ENCODE measurements at regions not wholly inside any gene's neighbourhood (a gene's known extent, or its start where the extent isn't known, plus 50 kb on each side); places are given as distances from the start of the nearest gene placed in this dataset.

DNA sequence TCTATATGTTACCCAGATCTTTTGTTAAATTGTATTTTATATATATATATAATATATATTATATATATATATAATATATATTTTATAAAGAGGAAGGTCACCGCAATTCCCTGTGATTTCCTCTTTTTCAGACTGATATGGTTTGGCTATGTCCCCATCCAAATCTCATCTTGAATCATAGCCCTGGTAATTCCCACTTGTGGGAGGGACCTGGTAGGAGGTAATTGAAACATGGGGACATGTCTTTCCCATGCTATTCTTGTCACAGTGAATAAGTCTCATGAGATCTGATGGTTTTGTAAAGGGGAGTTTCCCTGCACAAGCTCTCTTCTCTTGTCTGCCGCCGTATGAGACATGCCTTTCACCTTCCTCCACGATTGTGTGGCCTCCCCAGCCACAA lies 157.6 kb downstream of the RAB38 start:
- no peaks in the 10 kb centered on the region for H3K9me3 Mint-ChIP-seq
- no peak overlapping the region for H3K4me3 Mint-ChIP-seq
- H3K79me2 ChIP-seq (ENCODE audit: low read depth), result no peaks in the 10 kb centered on the region
- H2AFZ ChIP-seq (replicated peaks), result no peak overlapping the region
- peaks cover 9% of the 10 kb centered on the region for H3K4me1 ChIP-seq
- H3K27ac Mint-ChIP-seq, result no peak overlapping the region
- no peaks in the 10 kb centered on the region for H3K36me3 ChIP-seq
- H4K20me1 ChIP-seq (ENCODE audit: low read depth), result no peaks in the 10 kb centered on the region
- no peak overlapping the region for H3K4me3 ChIP-seq
- H3K4me1 Mint-ChIP-seq, result peaks cover 17% of the 10 kb centered on the region
- no peak overlapping the region for H3K4me2 ChIP-seq
- no peak for DNase-seq (ENCODE audit: low spot score)
- no peak for TF ChIP-seq EZH2phosphoT487 (IDR thresholded peaks at IDR 0.05)
- TF ChIP-seq EZH2 (IDR thresholded peaks at IDR 0.05), result no peak
- TF ChIP-seq, protein P1, sequence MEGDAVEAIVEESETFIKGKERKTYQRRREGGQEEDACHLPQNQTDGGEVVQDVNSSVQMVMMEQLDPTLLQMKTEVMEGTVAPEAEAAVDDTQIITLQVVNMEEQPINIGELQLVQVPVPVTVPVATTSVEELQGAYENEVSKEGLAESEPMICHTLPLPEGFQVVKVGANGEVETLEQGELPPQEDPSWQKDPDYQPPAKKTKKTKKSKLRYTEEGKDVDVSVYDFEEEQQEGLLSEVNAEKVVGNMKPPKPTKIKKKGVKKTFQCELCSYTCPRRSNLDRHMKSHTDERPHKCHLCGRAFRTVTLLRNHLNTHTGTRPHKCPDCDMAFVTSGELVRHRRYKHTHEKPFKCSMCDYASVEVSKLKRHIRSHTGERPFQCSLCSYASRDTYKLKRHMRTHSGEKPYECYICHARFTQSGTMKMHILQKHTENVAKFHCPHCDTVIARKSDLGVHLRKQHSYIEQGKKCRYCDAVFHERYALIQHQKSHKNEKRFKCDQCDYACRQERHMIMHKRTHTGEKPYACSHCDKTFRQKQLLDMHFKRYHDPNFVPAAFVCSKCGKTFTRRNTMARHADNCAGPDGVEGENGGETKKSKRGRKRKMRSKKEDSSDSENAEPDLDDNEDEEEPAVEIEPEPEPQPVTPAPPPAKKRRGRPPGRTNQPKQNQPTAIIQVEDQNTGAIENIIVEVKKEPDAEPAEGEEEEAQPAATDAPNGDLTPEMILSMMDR (IDR thresholded peaks at IDR 0.05), result no peak
- H3K36me3 Mint-ChIP-seq, result no peaks in the 10 kb centered on the region
- no peak overlapping the region for H3K9ac ChIP-seq
- no peaks in the 10 kb centered on the region for H3F3A ChIP-seq (ENCODE audit: low read depth)
- H3K9me3 ChIP-seq (ENCODE audit: low read depth), result no peaks in the 10 kb centered on the region
- H3K27me3 Mint-ChIP-seq (ENCODE audit: insufficient read depth, low read depth), result peaks cover 6% of the 10 kb centered on the region
- no peak overlapping the region for H3K27ac ChIP-seq
- no peaks in the 10 kb centered on the region for H3K27me3 ChIP-seq

- H3K79me2 ChIP-seq (ENCODE audit: low read depth), result no peaks in the 10 kb centered on the region
- H3K9ac ChIP-seq, result no peak overlapping the region
- H3K4me1 Mint-ChIP-seq, result peaks cover 25% of the 10 kb centered on the region
- H3F3A ChIP-seq (ENCODE audit: low read depth), result no peaks in the 10 kb centered on the region
- no peak overlapping the region for H3K27ac ChIP-seq
- no peak overlapping the region for H3K4me3 ChIP-seq
- peaks cover 8% of the 10 kb centered on the region for H3K27me3 Mint-ChIP-seq (ENCODE audit: insufficient read depth, low read depth)
- peak; percentile 75 for DNase-seq (ENCODE audit: low spot score)
- H3K9me3 Mint-ChIP-seq, result no peaks in the 10 kb centered on the region
- TF ChIP-seq EZH2phosphoT487 (IDR thresholded peaks at IDR 0.05), result no peak
- TF ChIP-seq, protein P1 (IDR thresholded peaks at IDR 0.05), result peak; percentile 85
- H3K9me3 ChIP-seq (ENCODE audit: low read depth), result no peaks in the 10 kb centered on the region
- H3K4me3 Mint-ChIP-seq, result no peak overlapping the region
- no peaks in the 10 kb centered on the region for H3K36me3 ChIP-seq
- no peak overlapping the region for H2AFZ ChIP-seq (replicated peaks)
- H3K36me3 Mint-ChIP-seq, result no peaks in the 10 kb centered on the region
- H3K27me3 ChIP-seq, result no peaks in the 10 kb centered on the region
- H4K20me1 ChIP-seq (ENCODE audit: low read depth), result no peaks in the 10 kb centered on the region
- H3K27ac Mint-ChIP-seq, result no peak overlapping the region
- H3K4me1 ChIP-seq, result peaks cover 17% of the 10 kb centered on the region
- H3K4me2 ChIP-seq, result no peak overlapping the region
These were observed 158.7 kb downstream of the RAB38 start for GRCh38 chr11:88016392-88017170.

DNA sequence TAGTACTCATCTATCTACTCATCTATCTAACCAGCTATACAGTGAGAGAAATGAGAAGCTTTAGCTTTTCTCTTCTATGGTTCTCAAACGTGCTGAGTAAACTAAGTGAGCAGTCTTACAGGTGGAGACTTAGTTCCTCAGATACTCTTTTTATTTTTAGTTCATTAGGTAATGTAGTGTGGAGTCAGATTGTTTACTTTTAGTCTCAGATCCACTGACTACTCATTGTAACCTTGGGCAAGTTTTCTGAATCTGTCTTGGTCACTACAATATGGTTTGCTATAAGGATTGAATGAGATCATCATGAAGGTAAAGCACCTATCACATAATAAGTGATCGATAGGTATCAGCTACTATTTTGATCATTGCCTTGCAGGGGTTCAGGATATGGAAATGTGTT lies 160.1 kb downstream of the RAB38 start:
- no peaks in the 10 kb centered on the region for H3K27me3 ChIP-seq
- no peaks in the 10 kb centered on the region for H3K79me2 ChIP-seq (ENCODE audit: low read depth)
- H3K9me3 Mint-ChIP-seq, result no peaks in the 10 kb centered on the region
- no peak overlapping the region for H3K9ac ChIP-seq
- no peaks in the 10 kb centered on the region for H3F3A ChIP-seq (ENCODE audit: low read depth)
- H3K36me3 Mint-ChIP-seq, result no peaks in the 10 kb centered on the region
- H3K36me3 ChIP-seq, result no peaks in the 10 kb centered on the region
- no peaks in the 10 kb centered on the region for H3K9me3 ChIP-seq (ENCODE audit: low read depth)
- H3K27ac ChIP-seq, result no peak overlapping the region
- H3K4me3 Mint-ChIP-seq, result no peak overlapping the region
- no peak overlapping the region for H2AFZ ChIP-seq (replicated peaks)
- peaks cover 25% of the 10 kb centered on the region for H3K4me1 Mint-ChIP-seq
- H3K4me2 ChIP-seq, result no peak overlapping the region
- no peak for DNase-seq (ENCODE audit: low spot score)
- TF ChIP-seq, protein P1 (IDR thresholded peaks at IDR 0.05), result no peak
- TF ChIP-seq EZH2 (IDR thresholded peaks at IDR 0.05) (no peak), EZH2phosphoT487 (IDR thresholded peaks at IDR 0.05) (no peak)
- H3K27me3 Mint-ChIP-seq (ENCODE audit: insufficient read depth, low read depth), result peaks cover 8% of the 10 kb centered on the region
- H3K27ac Mint-ChIP-seq, result no peak overlapping the region
- H3K4me3 ChIP-seq, result no peak overlapping the region
- no peaks in the 10 kb centered on the region for H4K20me1 ChIP-seq (ENCODE audit: low read depth)
- H3K4me1 ChIP-seq, result peaks cover 17% of the 10 kb centered on the region
